OCI-LY1 (cell line): ENCODE measurements at regions not wholly inside any gene's neighbourhood (a gene's known extent, or its start where the extent isn't known, plus 50 kb on each side); places are given as distances from the start of the nearest gene placed in this dataset.

Experiments
- H2AFZ ChIP-seq: fragments of 200-600 bp; sonication (generic), shearing (Covaris generic); 2 replicates; pipeline ENCODE4 v1.6.0; 2014; ENCODE audit warnings: antibody characterized with exemption, mild to moderate bottlenecking, low read length
- H3F3A ChIP-seq: fragments of 200-600 bp; sonication (generic), shearing (Covaris generic); 2 replicates; pipeline ENCODE4 v1.6.0; 2014; ENCODE audit warnings: mild to moderate bottlenecking, antibody characterized with exemption, low read length, moderate library complexity; ENCODE audit not compliant: insufficient read depth
- H3K27ac ChIP-seq: fragments of 200-600 bp; sonication (generic); 2 replicates; pipeline ENCODE4 v1.5.1; 2014; ENCODE audit warnings: low read length, mixed run types, mild to moderate bottlenecking, low read depth; ENCODE audit not compliant: poor library complexity, severe bottlenecking
- H3K27me3 ChIP-seq: fragments of 200-600 bp; sonication (generic); 2 replicates; pipeline ENCODE4 v1.6.0; 2014; ENCODE audit warnings: antibody characterized with exemption, mild to moderate bottlenecking, low read length, moderate library complexity; ENCODE audit not compliant: insufficient read depth
- H3K36me3 ChIP-seq: fragments of 200-600 bp; sonication (generic); 2 replicates; pipeline ENCODE4 v1.6.1; 2014; ENCODE audit warnings: mild to moderate bottlenecking, antibody characterized with exemption, low read length, moderate library complexity, mixed read lengths; ENCODE audit not compliant: insufficient read depth
- H3K4me1 ChIP-seq: fragments of 200-600 bp; sonication (generic); 2 replicates; pipeline ENCODE4 v1.5.1; 2014; ENCODE audit warnings: mild to moderate bottlenecking, low read length, moderate library complexity; ENCODE audit not compliant: insufficient read depth, severe bottlenecking
- H3K4me2 ChIP-seq: fragments of 200-600 bp; sonication (generic), shearing (Covaris generic); 2 replicates; pipeline ENCODE4 v1.6.1; 2014; ENCODE audit warnings: low read length
- H3K4me3 ChIP-seq: fragments of 200-600 bp; sonication (generic); 2 replicates; pipeline ENCODE4 v1.5.1; 2014; ENCODE audit warnings: low read length, low read depth, mild to moderate bottlenecking, mixed read lengths; ENCODE audit not compliant: poor library complexity, severe bottlenecking
- H3K79me2 ChIP-seq: fragments of 200-600 bp; shearing (Covaris generic); 2 replicates; pipeline ENCODE4 v1.6.1; 2016; ENCODE audit warnings: mixed run types, low read length, mixed read lengths; ENCODE audit not compliant: insufficient read depth
- H3K9ac ChIP-seq: fragments of 200-600 bp; sonication (generic), shearing (Covaris generic); 2 replicates; pipeline ENCODE4 v1.6.1; 2014; ENCODE audit warnings: mild to moderate bottlenecking, low read length, mixed read lengths
- H3K9me2 ChIP-seq: fragments of 200-600 bp; sonication (generic), shearing (Covaris generic); 2 replicates; pipeline ENCODE4 v1.6.1; 2014; ENCODE audit warnings: low read depth, mild to moderate bottlenecking, low read length, mixed read lengths
- H3K9me3 ChIP-seq: fragments of 200-600 bp; shearing (Covaris generic); 2 replicates; pipeline ENCODE4 v1.6.1; 2014; ENCODE audit warnings: low read length, mixed read lengths
- H4K20me1 ChIP-seq: fragments of 200-600 bp; sonication (generic), shearing (Covaris generic); 2 replicates; pipeline ENCODE4 v1.6.0; 2016; ENCODE audit warnings: mild to moderate bottlenecking, low read length; ENCODE audit not compliant: insufficient read depth
- CTCF ChIP-seq: fragments of 200-600 bp; sonication (generic), shearing (Covaris generic); IDR thresholded peaks from 2 replicates; pipeline ENCODE4 v1.5.1; 2017; ENCODE audit warnings: mild to moderate bottlenecking, antibody characterized with exemption, low read length, moderate library complexity, mixed read lengths
- EZH2 ChIP-seq: fragments of 200-600 bp; sonication (generic), shearing (Covaris generic); IDR thresholded peaks from 2 replicates; pipeline ENCODE4 v1.8.0; 2017; ENCODE audit warnings: borderline replicate concordance, mixed run types, mild to moderate bottlenecking, antibody characterized with exemption, low read length, moderate library complexity, mixed read lengths

- TF ChIP-seq EZH2: no peak
- TF ChIP-seq CTCF: no peak
Measured at GRCh38 chr6:120237221-120237620, 887.7 kb upstream of the MAN1A1 start.

GRCh38 chr6:120230008-120230407 is 880.4 kb upstream of the MAN1A1 start:
- no peaks in the 10 kb centered on the region for H3K4me1 ChIP-seq
- H4K20me1 ChIP-seq: no peaks in the 10 kb centered on the region
- no peaks in the 10 kb centered on the region for H3K9me2 ChIP-seq
- H3K27ac ChIP-seq: no peak overlapping the region
- no peak overlapping the region for H3K4me3 ChIP-seq
- H3K27me3 ChIP-seq: no peaks in the 10 kb centered on the region
- H3K4me2 ChIP-seq: no peak overlapping the region
- no peak overlapping the region for H2AFZ ChIP-seq
- no peaks in the 10 kb centered on the region for H3F3A ChIP-seq
- no peaks in the 10 kb centered on the region for H3K36me3 ChIP-seq
- H3K9ac ChIP-seq: no peak overlapping the region
- H3K79me2 ChIP-seq: no peaks in the 10 kb centered on the region
- TF ChIP-seq EZH2 (no peak), CTCF (no peak)
- no peaks in the 10 kb centered on the region for H3K9me3 ChIP-seq

More at GRCh38 chr6:120237221-120237620, 887.7 kb upstream of the MAN1A1 start:
- Histone ChIP-seq H3K9me2 (no peaks in the 10 kb centered on the region), H4K20me1 (no peaks in the 10 kb centered on the region), H3K79me2 (no peaks in the 10 kb centered on the region), H3K4me2 (no peak overlapping the region), H3F3A (no peaks in the 10 kb centered on the region), H3K36me3 (no peaks in the 10 kb centered on the region), H3K27me3 (no peaks in the 10 kb centered on the region), H2AFZ (no peak overlapping the region), H3K9me3 (no peaks in the 10 kb centered on the region), H3K4me1 (no peaks in the 10 kb centered on the region), H3K9ac (no peak overlapping the region), H3K4me3 (no peak overlapping the region), H3K27ac (no peak overlapping the region)

- no peak overlapping the region for H3K4me3 ChIP-seq
Measured at GRCh38 chr6:120228297-120228696, 878.7 kb upstream of the MAN1A1 start.

More at GRCh38 chr6:120228297-120228696, 878.7 kb upstream of the MAN1A1 start:
- Histone ChIP-seq H3F3A (no peaks in the 10 kb centered on the region), H3K27me3 (no peaks in the 10 kb centered on the region), H3K9me3 (no peaks in the 10 kb centered on the region), H3K79me2 (no peaks in the 10 kb centered on the region), H3K9me2 (no peaks in the 10 kb centered on the region), H4K20me1 (no peaks in the 10 kb centered on the region), H3K4me1 (no peaks in the 10 kb centered on the region), H3K27ac (no peak overlapping the region), H3K4me2 (no peak overlapping the region), H3K36me3 (no peaks in the 10 kb centered on the region), H3K9ac (no peak overlapping the region), H2AFZ (no peak overlapping the region)
- TF ChIP-seq CTCF (no peak), EZH2 (no peak)
